ENCODE measurements at regions not wholly inside any gene's neighbourhood (a gene's known extent, or its start where the extent isn't known, plus 50 kb on each side); places are given as distances from the start of the nearest gene placed in this dataset.
"Not testable (repeated sequence)": the region's sequence is repeated elsewhere in the genome, so short reads cannot be mapped to it uniquely, and the experiment has no call there.

GRCh38 chr13:80022146-80022545 lies 318.8 kb downstream of the SPRY2 start:
- DNase-seq: no peak

- DNase-seq: no peak
Observed at GRCh38 chr13:80012251-80012650, 328.7 kb downstream of the SPRY2 start.

- no peak for DNase-seq
Observed at GRCh38 chr13:80011448-80012212, 329.3 kb downstream of the SPRY2 start.

GRCh38 chr13:80010846-80011245 lies 330.1 kb downstream of the SPRY2 start:
- no peak for DNase-seq

GRCh38 chr13:80010286-80010831 lies 330.6 kb downstream of the SPRY2 start:
- DNase-seq: no peak

- DNase-seq: no peak
Observed at GRCh38 chr13:80009760-80010159, 331.2 kb downstream of the SPRY2 start.

- DNase-seq: no peak
Observed at GRCh38 chr13:80006940-80007339, 334.0 kb downstream of the SPRY2 start.

- DNase-seq: no peak
Observed at GRCh38 chr13:80001510-80001842, 339.4 kb downstream of the SPRY2 start.

- no peak for DNase-seq
Observed at GRCh38 chr13:80000684-80001509, 340.0 kb downstream of the SPRY2 start.

GRCh38 chr13:79999601-80000000 lies 341.3 kb downstream of the SPRY2 start:
- no peak for DNase-seq

GRCh38 chr13:79998381-79998880 lies 342.5 kb downstream of the SPRY2 start:
- DNase-seq: no peak

- DNase-seq: no peak
Observed at GRCh38 chr13:79997244-79997643, 343.7 kb downstream of the SPRY2 start.

GRCh38 chr13:79995334-79995733 lies 345.6 kb downstream of the SPRY2 start:
- no peak for DNase-seq

- no peak for DNase-seq
Observed at GRCh38 chr13:79992111-79992510, 348.8 kb downstream of the SPRY2 start.

- DNase-seq: no peak
Observed at GRCh38 chr13:79990048-79990447, 350.9 kb downstream of the SPRY2 start.

GRCh38 chr13:79989217-79989661 lies 351.7 kb downstream of the SPRY2 start:
- no peak for DNase-seq

GRCh38 chr13:79988573-79988972 lies 352.4 kb downstream of the SPRY2 start:
- no peak for DNase-seq

GRCh38 chr13:79987761-79988160 lies 353.2 kb downstream of the SPRY2 start:
- DNase-seq: no peak

GRCh38 chr13:79987323-79987722 lies 353.6 kb downstream of the SPRY2 start:
- no peak for DNase-seq

- no peak for DNase-seq
Observed at GRCh38 chr13:79986890-79987289, 354.0 kb downstream of the SPRY2 start.

GRCh38 chr13:79974935-79975650 lies 365.8 kb downstream of the SPRY2 start:
- DNase-seq: not testable (repeated sequence)

GRCh38 chr13:79973533-79973963 lies 367.4 kb downstream of the SPRY2 start:
- no peak for DNase-seq

GRCh38 chr13:79972066-79972569 lies 368.8 kb downstream of the SPRY2 start:
- no peak for DNase-seq
